ENCODE measurements at regions not wholly inside any gene's neighbourhood (a gene's known extent, or its start where the extent isn't known, plus 50 kb on each side); places are given as distances from the start of the nearest gene placed in this dataset.

GRCh38 chr9:71308454-71308853 is 187.0 kb upstream of the TRPM3 start:
- no peak for TF ChIP-seq FOXM1 (IDR thresholded peaks at IDR 0.05; ENCODE audit: borderline replicate concordance, low read depth)
- no peak for TF ChIP-seq YY1 (IDR thresholded peaks at IDR 0.05; ENCODE audit: low read depth)
- TF ChIP-seq RAD21 (IDR thresholded peaks at IDR 0.05; ENCODE audit: low read depth) = no peak
- TF ChIP-seq ZBTB7A (IDR thresholded peaks at IDR 0.05; ENCODE audit: low read depth) = no peak
- TF ChIP-seq, protein P1, sequence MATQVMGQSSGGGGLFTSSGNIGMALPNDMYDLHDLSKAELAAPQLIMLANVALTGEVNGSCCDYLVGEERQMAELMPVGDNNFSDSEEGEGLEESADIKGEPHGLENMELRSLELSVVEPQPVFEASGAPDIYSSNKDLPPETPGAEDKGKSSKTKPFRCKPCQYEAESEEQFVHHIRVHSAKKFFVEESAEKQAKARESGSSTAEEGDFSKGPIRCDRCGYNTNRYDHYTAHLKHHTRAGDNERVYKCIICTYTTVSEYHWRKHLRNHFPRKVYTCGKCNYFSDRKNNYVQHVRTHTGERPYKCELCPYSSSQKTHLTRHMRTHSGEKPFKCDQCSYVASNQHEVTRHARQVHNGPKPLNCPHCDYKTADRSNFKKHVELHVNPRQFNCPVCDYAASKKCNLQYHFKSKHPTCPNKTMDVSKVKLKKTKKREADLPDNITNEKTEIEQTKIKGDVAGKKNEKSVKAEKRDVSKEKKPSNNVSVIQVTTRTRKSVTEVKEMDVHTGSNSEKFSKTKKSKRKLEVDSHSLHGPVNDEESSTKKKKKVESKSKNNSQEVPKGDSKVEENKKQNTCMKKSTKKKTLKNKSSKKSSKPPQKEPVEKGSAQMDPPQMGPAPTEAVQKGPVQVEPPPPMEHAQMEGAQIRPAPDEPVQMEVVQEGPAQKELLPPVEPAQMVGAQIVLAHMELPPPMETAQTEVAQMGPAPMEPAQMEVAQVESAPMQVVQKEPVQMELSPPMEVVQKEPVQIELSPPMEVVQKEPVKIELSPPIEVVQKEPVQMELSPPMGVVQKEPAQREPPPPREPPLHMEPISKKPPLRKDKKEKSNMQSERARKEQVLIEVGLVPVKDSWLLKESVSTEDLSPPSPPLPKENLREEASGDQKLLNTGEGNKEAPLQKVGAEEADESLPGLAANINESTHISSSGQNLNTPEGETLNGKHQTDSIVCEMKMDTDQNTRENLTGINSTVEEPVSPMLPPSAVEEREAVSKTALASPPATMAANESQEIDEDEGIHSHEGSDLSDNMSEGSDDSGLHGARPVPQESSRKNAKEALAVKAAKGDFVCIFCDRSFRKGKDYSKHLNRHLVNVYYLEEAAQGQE (IDR thresholded peaks at IDR 0.05; ENCODE audit: low read depth) = no peak

All from Ishikawa (cell line).